Adrenal gland (tissue), 5 donors: ENCODE measurements at regions not wholly inside any gene's neighbourhood (a gene's known extent, or its start where the extent isn't known, plus 50 kb on each side); places are given as distances from the start of the nearest gene placed in this dataset.

Experiments
- POLR2A ChIP-seq, 2 donors: fragments of 450-650 bp; IDR thresholded peaks; one replicate each; pipeline ENCODE4 v1.6.1; 2017; ENCODE audit warnings: antibody characterized with exemption in 2 of 2, mild to moderate bottlenecking in 2 of 2, moderate library complexity in 1 of 2
- TF ChIP-seq, protein P1 (sequence below), 6 experiments: fragments of 450-650 bp in 4 of 6; fragments of 200-600 bp in 2 of 6; sonication (generic) in 1 of 6; IDR thresholded peaks; 1 replicate in 5 of 6; 2 replicates in 1 of 6; pipeline versions ENCODE4 v1.5.1 to v1.8.0; 2016 to 2021; ENCODE audit warnings: antibody characterized with exemption in 6 of 6, mild to moderate bottlenecking in 2 of 6, moderate library complexity in 1 of 6
- donor health status: DM: no; HTN: no; CAD: no.

DNA sequence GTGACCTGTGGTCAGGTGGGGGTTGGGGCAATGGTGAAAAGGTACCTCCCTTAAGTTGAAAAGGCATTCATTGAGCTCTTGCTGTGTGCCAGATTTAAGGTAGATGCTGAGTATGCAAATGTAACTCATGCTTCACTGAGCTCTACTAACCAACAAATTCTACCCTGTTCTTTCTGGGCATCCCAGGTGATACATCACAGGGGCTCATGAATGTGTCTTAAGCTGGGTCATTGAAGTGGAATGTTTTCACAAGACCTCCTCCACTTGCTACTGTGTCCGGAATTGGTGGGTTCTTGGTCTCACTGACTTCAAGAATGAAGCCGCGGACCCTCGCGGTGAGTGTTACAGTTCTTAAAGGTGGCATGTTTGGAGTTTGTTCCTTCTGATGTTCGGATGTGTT lies 362.8 kb upstream of the ZNF462 start:
- TF ChIP-seq, protein P1, sequence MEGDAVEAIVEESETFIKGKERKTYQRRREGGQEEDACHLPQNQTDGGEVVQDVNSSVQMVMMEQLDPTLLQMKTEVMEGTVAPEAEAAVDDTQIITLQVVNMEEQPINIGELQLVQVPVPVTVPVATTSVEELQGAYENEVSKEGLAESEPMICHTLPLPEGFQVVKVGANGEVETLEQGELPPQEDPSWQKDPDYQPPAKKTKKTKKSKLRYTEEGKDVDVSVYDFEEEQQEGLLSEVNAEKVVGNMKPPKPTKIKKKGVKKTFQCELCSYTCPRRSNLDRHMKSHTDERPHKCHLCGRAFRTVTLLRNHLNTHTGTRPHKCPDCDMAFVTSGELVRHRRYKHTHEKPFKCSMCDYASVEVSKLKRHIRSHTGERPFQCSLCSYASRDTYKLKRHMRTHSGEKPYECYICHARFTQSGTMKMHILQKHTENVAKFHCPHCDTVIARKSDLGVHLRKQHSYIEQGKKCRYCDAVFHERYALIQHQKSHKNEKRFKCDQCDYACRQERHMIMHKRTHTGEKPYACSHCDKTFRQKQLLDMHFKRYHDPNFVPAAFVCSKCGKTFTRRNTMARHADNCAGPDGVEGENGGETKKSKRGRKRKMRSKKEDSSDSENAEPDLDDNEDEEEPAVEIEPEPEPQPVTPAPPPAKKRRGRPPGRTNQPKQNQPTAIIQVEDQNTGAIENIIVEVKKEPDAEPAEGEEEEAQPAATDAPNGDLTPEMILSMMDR (IDR thresholded peaks at IDR 0.05) = no peak
- no peak for TF ChIP-seq POLR2A (IDR thresholded peaks at IDR 0.05)
